Epithelial cell of esophagus (primary cell): ENCODE measurements at regions not wholly inside any gene's neighbourhood (a gene's known extent, or its start where the extent isn't known, plus 50 kb on each side); places are given as distances from the start of the nearest gene placed in this dataset.
A peak's percentile ranks its signal among the peaks of the same experiment; 100 is the strongest.

ENCODE experiments used
- DNase-seq: peaks from one replicate; pipeline ENCODE4 v3.0.0; 2010; ENCODE audit warnings: low read depth
- H3K4me3 ChIP-seq: 2 replicates; pipeline ENCODE4 v1.5.1; 2011; ENCODE audit warnings: mild to moderate bottlenecking, low read length, control low read depth
- TF ChIP-seq, protein P1 (sequence below): IDR thresholded peaks from 2 replicates; pipeline ENCODE4 v1.5.1; 2011; ENCODE audit warnings: low read depth, mild to moderate bottlenecking, low read length, control low read depth, inconsistent platforms; ENCODE audit not compliant: insufficient read depth; ENCODE audit errors: missing control alignments

DNA sequence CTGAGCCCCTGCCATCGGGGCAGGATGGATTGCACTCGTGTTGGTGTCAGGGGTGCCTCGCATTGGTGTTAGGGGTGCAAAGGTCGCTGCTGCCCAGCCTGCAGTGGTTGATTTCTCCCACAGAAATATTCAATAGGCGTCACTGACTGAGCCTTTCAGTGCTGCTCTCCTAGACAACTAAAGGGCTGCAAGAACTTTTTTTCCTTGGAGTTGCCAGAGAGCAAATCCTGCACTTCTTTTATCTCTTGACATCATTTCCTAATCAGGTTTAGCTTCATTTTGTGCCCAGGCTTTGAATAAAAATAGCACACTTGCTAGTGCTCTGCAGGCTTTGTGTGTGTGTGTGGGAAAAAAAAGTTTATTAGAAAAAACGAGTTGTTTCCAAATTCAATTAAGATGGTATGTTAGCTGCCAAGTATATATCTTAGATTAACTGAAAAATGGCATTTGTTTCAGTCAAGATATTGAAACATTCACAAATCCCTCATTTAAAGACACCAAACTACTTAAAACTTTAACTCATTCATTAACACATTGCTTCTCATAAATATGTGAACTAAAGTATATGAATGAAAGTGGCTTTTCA is 125.6 kb downstream of the SOCS6 start:
- DNase-seq = no peak
- TF ChIP-seq, protein P1, sequence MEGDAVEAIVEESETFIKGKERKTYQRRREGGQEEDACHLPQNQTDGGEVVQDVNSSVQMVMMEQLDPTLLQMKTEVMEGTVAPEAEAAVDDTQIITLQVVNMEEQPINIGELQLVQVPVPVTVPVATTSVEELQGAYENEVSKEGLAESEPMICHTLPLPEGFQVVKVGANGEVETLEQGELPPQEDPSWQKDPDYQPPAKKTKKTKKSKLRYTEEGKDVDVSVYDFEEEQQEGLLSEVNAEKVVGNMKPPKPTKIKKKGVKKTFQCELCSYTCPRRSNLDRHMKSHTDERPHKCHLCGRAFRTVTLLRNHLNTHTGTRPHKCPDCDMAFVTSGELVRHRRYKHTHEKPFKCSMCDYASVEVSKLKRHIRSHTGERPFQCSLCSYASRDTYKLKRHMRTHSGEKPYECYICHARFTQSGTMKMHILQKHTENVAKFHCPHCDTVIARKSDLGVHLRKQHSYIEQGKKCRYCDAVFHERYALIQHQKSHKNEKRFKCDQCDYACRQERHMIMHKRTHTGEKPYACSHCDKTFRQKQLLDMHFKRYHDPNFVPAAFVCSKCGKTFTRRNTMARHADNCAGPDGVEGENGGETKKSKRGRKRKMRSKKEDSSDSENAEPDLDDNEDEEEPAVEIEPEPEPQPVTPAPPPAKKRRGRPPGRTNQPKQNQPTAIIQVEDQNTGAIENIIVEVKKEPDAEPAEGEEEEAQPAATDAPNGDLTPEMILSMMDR = no peak
- no peak overlapping the region for H3K4me3 ChIP-seq

DNA sequence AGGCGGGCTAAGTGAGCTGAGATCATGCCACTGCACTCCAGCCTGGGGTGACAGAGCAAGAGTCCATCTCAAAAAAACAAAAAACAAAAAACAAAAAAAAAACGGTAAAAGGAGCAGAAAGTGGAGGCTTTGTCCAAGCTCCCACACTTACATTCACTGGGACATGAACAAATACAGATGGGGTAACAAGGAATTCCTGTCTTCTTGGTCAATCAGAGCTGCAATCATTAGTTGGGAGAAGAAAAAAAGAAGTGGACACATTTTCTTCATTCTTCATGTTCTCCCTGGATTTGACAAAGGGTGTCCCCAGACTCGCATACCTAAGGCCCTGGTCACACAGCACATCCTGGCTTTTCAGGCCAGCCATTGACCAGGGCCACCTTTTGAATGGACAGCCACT is 124.6 kb downstream of the SOCS6 start:
- TF ChIP-seq, protein P1 = no peak
- no peak overlapping the region for H3K4me3 ChIP-seq
- DNase-seq = no peak

DNA sequence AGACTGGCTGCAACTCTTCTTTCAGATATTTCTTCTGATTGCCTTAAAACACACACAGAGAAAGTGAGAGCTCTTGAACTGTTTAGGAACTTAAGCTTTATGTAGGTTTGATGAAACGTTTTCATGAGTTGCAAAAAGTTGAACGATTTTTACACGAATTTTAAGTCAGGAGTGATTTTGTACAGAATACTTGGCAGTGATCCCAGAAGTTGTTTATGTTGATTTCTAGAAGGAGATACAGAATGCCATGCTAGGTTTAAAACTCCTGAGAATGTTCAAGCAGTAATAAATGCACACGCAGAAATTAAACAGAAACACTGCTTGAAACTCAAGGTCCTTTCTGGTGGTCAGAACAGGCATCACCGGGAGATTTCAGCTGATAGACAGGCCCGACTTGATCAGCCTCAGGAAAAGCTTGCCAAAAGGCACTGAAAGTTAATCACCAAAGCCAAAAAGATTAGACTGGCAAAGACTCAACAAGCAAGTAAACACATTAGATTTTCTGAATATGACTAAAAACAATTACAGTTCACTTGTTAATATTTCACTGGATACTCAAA is 123.1 kb downstream of the SOCS6 start:
- H3K4me3 ChIP-seq = no peak overlapping the region
- no peak for DNase-seq
- TF ChIP-seq, protein P1 = no peak

DNA sequence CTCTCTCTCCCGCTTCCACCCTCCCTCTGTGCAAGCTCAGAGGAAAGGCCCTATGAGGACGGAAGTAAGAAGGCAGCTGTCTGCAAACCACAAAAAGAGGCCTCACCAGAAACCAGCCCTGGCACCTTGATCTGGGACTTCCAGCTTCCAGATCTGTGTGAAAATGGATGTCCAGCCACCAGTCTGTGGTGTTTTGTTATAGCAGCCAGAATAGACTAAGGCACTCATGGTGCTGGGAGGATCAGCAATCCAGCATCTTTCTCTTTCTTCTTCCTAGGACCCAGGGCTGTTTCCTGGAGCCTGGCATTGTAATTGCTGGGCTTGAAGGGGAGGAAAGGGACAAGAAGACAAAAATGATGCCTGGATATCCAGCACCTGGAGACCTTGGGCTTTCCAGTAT is 122.5 kb downstream of the SOCS6 start:
- TF ChIP-seq, protein P1 = no peak
- H3K4me3 ChIP-seq = no peak overlapping the region
- no peak for DNase-seq

DNA sequence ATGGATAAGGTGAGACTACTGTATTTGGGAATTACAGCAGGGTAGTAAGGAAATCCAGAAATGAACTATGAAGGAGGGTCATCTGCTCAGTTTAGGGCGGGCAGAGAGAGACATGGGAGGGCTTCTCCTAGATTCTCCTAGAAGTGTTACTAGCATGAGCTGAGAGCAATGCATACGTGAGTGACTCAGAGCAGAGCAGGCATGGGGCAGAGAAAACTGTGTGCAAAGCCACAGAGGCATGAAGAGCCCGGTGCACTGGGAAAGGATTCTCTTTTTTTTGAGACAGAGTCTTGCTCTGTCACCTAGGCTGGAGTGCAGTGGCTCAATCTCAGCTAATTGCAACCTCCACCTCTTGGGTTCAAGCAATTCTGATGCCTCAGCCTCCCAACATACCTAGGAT is 116.2 kb downstream of the SOCS6 start:
- peak; percentile 42 for DNase-seq
- TF ChIP-seq, protein P1 = no peak
- no peak overlapping the region for H3K4me3 ChIP-seq

DNA sequence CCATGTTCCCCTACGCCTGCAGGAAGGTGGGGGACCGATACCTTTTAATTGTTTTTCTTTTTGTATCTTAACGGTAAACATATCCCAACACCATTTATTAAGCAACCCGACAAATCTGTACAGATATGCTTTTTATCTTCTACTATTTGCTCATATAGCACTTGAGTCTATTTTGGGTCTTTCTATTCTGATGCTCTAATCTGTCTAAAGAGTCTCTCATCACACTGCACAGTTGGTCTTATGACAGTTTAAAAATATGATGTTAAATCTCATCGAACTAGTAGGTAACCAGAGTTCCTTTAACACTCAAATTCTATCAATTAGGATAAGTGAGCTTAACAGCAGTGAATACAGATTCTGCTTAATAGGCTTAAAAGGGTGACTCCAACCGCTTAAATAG is 111.6 kb downstream of the SOCS6 start:
- no peak overlapping the region for H3K4me3 ChIP-seq
- DNase-seq = no peak
- TF ChIP-seq, protein P1 = no peak

DNA sequence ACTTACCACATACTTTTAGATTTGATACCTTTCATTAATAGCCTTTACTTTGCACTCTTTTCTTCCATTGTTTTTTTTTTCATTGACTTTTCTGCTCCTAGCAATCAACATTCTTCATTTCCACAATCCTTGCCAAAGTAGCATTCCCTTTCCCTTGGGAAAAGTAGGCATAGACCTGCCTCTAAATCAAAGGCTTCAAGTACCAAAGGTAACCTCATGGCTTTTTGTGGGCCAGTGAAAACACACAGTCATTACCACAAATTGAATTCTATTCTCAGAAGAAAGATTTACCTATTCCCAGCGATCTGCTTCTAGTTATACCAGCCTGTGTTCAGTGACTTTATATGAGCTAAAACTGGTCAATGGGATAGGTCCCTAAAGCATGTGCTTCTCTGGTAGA is 109.2 kb downstream of the SOCS6 start:
- TF ChIP-seq, protein P1 = no peak
- H3K4me3 ChIP-seq = no peak overlapping the region
- no peak for DNase-seq
